Rectal smooth muscle tissue (tissue), 1 donor: ENCODE measurements at regions not wholly inside any gene's neighbourhood (a gene's known extent, or its start where the extent isn't known, plus 50 kb on each side); places are given as distances from the start of the nearest gene placed in this dataset.
"Not testable (repeated sequence)": the region's sequence is repeated elsewhere in the genome, so short reads cannot be mapped to it uniquely, and the experiment has no call there.

Experiments
- H3K27ac ChIP-seq: one replicate; pipeline ENCODE4 v1.7.0; 2013; ENCODE audit warnings: low read depth, low read length, inconsistent platforms
- H3K27me3 ChIP-seq: one replicate; pipeline ENCODE4 v1.7.0; 2013; ENCODE audit warnings: low read length; ENCODE audit not compliant: control insufficient read depth, insufficient read depth
- H3K36me3 ChIP-seq: one replicate; pipeline ENCODE4 v1.7.0; 2013; ENCODE audit warnings: low read length; ENCODE audit not compliant: control insufficient read depth, insufficient read depth
- H3K4me1 ChIP-seq: one replicate; pipeline ENCODE4 v1.7.0; 2013; ENCODE audit warnings: low read length; ENCODE audit not compliant: control insufficient read depth, insufficient read depth
- H3K4me3 ChIP-seq: one replicate; pipeline ENCODE4 v1.7.0; 2013; ENCODE audit warnings: low read length
- H3K9ac ChIP-seq: one replicate; pipeline ENCODE4 v1.7.0; 2013; ENCODE audit warnings: low read length

DNA sequence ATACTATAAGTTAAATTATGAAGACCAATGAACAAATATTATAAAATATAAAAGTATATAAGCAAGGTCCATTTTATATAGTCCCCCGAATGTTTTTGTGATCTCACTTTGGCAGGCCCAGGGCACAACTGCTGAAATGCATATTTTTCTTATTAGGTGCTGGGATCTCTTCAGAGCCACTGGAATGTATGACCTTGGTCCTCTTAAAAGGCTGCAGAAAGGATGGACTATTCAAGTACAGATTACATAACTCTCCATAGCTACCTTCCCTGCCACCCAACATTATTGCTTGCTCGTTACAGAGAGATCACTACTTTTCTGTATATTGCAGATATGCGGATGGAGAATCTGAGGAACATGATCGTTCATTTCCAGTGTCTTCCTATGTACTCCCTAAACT lies 925.6 kb upstream of the CELF4 start:
- Histone ChIP-seq H3K27ac (no peak overlapping the region), H3K36me3 (no peaks in the 10 kb centered on the region), H3K27me3 (no peaks in the 10 kb centered on the region), H3K9ac (no peak overlapping the region), H3K4me3 (no peak overlapping the region), H3K4me1 (no peaks in the 10 kb centered on the region)

DNA sequence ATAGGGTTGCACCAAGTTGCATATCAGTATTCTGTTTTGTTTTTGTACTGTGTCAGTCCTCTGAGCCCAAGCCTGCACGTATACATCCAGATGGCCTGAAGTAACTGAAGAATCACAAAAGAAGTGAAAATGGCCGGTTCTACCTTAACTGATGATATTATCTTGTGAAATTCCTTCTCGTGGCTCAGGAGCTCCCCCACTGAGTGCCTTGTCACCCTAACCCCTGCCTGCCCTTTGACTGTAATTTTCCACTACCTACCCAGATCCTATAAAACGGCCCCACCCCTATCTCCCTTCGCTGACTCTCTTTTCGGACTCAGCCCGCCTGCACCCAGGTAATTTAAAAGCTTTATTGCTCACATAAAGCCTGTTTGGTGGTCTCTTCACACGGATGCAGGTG lies 924.1 kb upstream of the CELF4 start:
- H3K27ac ChIP-seq, H3K4me3 ChIP-seq, H3K9ac ChIP-seq, H3K27me3 ChIP-seq, H3K36me3 ChIP-seq, H3K4me1 ChIP-seq: not testable (repeated sequence)

DNA sequence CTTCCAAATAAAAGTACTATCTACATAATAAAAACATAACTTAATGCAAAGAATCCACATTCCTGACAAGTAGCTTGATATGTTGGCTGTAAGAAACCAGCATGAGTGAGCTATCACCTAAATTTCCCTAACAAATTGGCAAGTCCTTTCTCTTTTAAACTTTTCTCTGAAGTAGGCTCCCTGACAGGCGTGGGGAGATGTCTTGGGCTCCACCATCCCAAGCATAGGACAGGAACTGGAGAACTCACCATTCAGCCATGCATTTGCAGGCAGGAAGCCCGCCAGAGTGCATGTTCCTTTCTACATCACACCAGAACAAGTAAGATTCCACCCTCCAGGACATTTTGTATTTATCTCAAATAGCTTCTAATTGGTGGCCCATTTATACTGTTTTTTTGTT lies 921.9 kb upstream of the CELF4 start:
- Histone ChIP-seq H3K27me3 (no peaks in the 10 kb centered on the region), H3K36me3 (no peaks in the 10 kb centered on the region), H3K4me1 (no peaks in the 10 kb centered on the region), H3K9ac (no peak overlapping the region), H3K27ac (no peak overlapping the region), H3K4me3 (no peak overlapping the region)

DNA sequence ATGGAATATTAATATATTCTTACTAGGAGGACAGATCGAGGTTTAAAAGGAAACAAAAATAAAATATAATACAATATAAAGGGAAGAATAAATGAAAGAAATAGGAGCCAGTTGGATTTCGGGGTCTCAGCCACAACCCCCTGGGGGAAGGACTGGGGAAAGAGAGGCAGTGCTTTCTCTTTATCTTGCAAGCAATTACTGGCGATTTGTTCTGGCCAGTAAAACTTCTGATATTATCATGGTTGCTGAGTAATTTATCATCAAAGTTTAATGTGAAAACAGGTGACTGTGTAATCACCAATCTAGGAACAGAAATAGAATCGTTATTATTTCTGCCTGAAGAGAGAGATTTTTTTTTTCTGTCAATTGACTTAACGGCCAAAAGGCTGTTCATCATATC lies 917.7 kb upstream of the CELF4 start:
- Histone ChIP-seq H3K4me3 (no peak overlapping the region), H3K36me3 (no peaks in the 10 kb centered on the region), H3K4me1 (no peaks in the 10 kb centered on the region), H3K27me3 (no peaks in the 10 kb centered on the region), H3K27ac (no peak overlapping the region), H3K9ac (no peak overlapping the region)

DNA sequence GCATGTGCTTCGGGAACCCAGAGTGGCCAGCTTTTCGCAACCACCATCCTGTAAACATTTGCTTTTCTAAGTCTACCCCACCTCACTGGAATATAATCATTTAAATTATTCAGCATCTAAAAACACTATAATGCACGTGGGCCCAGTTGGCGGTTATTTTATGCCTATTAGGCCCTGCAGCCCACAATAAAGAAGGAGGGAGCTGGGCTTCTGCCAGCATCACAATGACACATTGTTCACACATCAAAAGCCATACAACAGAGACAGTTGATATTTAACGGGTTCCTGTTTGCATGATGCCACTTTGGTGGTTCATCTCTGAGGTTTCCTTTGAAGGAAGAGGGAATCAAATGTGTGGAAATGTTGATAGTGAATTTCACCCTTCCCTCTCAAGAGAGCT lies 916.0 kb upstream of the CELF4 start:
- Histone ChIP-seq H3K27me3 (no peaks in the 10 kb centered on the region), H3K4me3 (no peak overlapping the region), H3K27ac (no peak overlapping the region), H3K4me1 (no peaks in the 10 kb centered on the region), H3K9ac (no peak overlapping the region), H3K36me3 (no peaks in the 10 kb centered on the region)

DNA sequence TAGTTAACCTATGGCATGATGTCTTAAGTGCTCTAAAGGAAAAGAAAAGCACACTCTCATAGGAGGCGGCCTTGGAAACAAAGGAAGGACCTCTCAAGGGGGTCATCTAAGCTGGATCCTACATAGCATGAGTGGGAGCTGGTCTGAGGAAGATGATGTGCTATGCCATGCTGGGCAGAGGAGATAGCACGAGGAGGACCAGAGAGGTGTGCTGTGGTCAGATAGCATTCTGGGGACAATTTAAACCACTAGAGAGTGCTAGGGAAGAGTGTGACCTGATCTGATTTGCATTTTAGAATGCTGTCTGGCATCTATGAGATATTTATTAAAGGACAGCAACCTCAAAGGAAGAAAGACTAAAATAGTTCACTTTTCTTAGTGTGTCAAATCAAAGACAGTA lies 910.1 kb upstream of the CELF4 start:
- Histone ChIP-seq H3K4me3 (no peak overlapping the region), H3K4me1 (no peaks in the 10 kb centered on the region), H3K9ac (no peak overlapping the region), H3K36me3 (no peaks in the 10 kb centered on the region), H3K27ac (no peak overlapping the region), H3K27me3 (no peaks in the 10 kb centered on the region)

DNA sequence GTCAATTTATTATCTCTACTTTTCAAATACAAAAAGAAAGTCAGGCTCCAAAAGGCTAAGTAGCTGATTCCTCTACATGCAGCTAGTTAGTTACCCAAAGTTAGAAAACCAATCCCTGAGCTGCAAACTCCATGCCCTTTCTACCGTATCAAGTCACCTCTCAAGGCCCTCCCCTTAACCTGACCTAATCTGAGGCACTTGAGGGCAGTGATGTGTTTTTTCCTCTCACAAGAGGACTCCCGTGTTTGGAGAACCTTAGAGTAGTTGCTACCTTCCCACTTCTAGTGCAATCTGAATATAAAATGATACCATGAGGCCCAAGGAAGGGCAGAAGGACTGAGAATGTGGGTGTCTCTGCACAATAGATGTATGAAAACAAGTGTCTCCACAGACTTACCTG lies 907.9 kb upstream of the CELF4 start:
- Histone ChIP-seq H3K9ac (no peak overlapping the region), H3K27ac (no peak overlapping the region), H3K4me1 (no peaks in the 10 kb centered on the region), H3K27me3 (no peaks in the 10 kb centered on the region), H3K4me3 (no peak overlapping the region), H3K36me3 (no peaks in the 10 kb centered on the region)

DNA sequence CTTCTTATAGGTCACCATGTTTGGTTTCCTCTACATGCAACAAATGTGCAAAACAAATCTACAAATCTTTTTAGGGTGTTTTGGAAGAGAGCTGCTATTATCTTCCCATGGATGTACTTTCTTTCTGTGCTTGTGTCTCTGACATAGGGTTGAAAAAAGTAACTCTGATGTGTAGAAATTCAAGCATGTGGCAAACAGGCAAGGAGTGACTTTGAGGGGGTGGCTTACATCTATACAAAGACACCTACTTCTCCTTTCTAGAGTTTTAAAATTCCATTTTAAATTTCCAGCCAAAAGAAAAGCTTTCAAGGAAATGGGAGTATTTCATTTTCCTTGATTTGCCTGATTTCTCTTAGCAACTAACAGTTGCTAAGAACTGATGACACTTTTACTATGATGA lies 904.8 kb upstream of the CELF4 start:
- no peaks in the 10 kb centered on the region for H3K27me3 ChIP-seq
- H3K27ac ChIP-seq, result no peak overlapping the region
- no peaks in the 10 kb centered on the region for H3K36me3 ChIP-seq
- H3K9ac ChIP-seq, result no peak overlapping the region
- H3K4me3 ChIP-seq, result no peak overlapping the region
- H3K4me1 ChIP-seq, result no peaks in the 10 kb centered on the region

DNA sequence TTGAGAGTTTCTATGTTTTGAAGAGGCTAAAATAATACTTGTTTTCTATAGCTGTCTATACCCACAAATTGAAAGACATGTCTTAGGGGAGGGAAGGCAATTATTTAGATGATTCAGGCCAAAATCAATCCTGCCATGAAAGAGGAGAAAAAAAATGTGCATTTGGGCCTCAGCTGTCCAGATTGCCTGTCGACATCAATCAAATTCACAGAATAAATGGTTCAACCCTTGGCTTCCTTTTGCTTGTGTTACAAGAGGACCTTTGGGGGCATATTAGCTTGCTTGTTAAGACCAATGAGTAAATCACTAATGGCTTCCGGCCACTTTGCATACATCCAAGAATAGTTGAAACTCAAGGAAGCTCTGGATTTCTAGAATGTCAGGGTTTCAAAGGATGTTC lies 900.8 kb upstream of the CELF4 start:
- H3K4me3 ChIP-seq, result no peak overlapping the region
- no peak overlapping the region for H3K9ac ChIP-seq

DNA sequence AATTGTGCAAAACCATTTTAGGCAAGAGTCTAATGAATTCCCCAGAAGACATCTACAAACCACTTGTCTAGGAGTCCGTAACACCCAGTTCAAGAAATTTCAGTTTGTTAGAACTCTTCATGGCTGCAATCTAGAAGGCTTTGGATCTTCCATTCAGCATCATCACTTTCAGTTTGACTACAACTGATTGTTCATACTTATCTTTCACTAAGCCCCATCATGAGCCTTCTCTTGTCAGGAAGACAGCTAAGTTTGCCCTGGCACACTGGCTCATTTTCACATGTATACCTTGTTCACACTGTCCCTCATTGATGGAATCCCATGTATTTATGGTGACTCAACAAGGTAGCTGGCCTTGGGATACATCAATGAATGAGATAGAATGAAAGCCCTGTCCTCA lies 898.4 kb upstream of the CELF4 start:
- H3K27ac ChIP-seq, result no peak overlapping the region
- H3K27me3 ChIP-seq, result no peaks in the 10 kb centered on the region
- H3K4me3 ChIP-seq, result no peak overlapping the region
- no peaks in the 10 kb centered on the region for H3K36me3 ChIP-seq
- H3K9ac ChIP-seq, result no peak overlapping the region
- H3K4me1 ChIP-seq, result no peaks in the 10 kb centered on the region

More for the DNA sequence above, 900.8 kb upstream of the CELF4 start:
- H3K4me1 ChIP-seq, result no peaks in the 10 kb centered on the region
- H3K27me3 ChIP-seq, result no peaks in the 10 kb centered on the region
- H3K36me3 ChIP-seq, result no peaks in the 10 kb centered on the region
- H3K27ac ChIP-seq, result no peak overlapping the region

DNA sequence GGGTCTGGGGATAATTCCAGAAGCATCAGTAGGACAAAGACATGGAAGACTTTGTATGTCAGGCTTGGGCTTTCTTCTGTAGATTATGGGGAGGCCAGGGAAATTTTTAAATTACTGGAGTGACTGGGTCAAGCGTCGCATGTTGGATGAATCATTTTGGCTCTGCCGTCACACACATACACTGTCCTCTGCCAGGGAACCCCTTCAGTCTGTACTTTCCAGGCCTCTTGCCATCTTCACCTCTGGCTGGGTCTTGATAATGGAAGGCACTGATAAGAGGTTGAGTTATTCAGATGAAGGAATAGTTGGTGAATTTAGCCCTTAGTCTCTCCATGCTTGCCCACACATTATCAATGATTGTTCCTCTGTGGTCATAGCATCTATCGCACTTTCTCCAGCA lies 895.1 kb upstream of the CELF4 start:
- H3K9ac ChIP-seq, result no peak overlapping the region
- H3K27ac ChIP-seq, result no peak overlapping the region
- no peaks in the 10 kb centered on the region for H3K27me3 ChIP-seq
- no peaks in the 10 kb centered on the region for H3K36me3 ChIP-seq
- H3K4me3 ChIP-seq, result no peak overlapping the region
- H3K4me1 ChIP-seq, result no peaks in the 10 kb centered on the region

DNA sequence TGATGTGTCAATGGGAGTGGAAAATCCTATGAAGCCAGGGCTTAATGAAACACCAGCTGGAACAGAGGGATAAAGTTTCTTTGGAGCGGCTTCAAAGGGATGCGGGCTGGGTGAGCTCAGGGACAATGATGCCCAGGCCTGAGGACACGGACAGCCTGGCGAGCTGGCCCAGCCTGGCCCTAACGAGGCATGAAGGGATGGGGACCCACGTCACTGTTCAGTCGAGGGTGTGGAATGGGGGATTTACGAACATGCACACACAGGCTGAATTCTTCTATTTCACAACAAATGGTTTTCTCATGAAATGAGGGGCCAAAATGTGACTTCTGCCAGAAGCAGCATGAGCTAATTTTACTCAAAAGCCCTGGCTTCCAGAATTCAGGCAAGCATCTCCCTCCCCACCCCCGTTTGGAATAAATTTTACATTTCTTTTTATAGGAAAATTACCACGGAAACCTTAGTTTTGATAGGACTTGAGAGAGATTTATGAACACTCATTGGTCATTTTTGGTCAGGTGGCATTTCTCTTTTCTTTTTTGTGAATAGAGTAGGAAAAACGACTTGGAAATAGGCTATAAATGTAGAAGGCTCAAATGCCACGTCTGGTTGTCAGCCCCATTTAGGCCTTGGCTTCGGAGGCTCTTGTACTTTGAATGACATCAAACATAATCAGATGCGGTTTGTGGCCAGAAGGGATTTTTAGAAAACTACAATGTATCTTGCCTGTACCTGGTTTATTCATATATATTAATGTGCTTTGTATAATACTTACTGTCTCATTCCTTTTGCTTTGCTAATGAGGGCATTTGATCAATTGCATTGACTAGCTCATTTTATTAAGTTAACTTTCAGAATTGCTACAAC lies 893.8 kb upstream of the CELF4 start:
- no peak overlapping the region for H3K27ac ChIP-seq
- H3K27me3 ChIP-seq, result no peaks in the 10 kb centered on the region
- no peak overlapping the region for H3K9ac ChIP-seq
- no peak overlapping the region for H3K4me3 ChIP-seq
- no peaks in the 10 kb centered on the region for H3K4me1 ChIP-seq
- no peaks in the 10 kb centered on the region for H3K36me3 ChIP-seq

DNA sequence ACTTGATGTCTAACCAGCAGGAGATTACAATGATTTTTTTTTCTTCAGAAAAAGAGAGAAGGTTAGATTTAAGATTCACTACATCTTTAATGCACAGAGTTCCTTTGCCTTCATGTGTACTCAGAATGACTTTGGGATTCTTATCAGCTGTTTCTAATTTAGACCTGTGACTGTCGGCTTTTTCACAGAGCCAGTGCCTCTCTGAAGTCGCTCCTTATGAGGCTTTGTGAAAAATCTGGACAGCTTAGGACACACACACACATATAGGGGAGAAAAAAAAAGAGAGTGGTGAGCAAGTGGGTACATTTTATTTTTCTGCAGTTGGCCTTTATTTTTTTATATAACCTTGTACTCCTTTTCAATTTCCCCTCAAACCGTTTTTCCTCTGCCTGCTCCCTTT lies 893.1 kb upstream of the CELF4 start:
- H3K4me3 ChIP-seq, result no peak overlapping the region
- H3K9ac ChIP-seq, result no peak overlapping the region
- H3K27ac ChIP-seq, result no peak overlapping the region
- H3K4me1 ChIP-seq, result no peaks in the 10 kb centered on the region
- H3K27me3 ChIP-seq, result no peaks in the 10 kb centered on the region
- H3K36me3 ChIP-seq, result no peaks in the 10 kb centered on the region
